ENCODE measurements at regions not wholly inside any gene's neighbourhood (a gene's known extent, or its start where the extent isn't known, plus 50 kb on each side); places are given as distances from the start of the nearest gene placed in this dataset.

GRCh38 chr2:234827096-234827860, 124.5 kb upstream of the SH3BP4 start:
- Histone ChIP-seq H3K4me3 (ENCODE audit: low read depth, low read length, poor library complexity, severe bottlenecking) (no peak overlapping the region), H3K79me2 (ENCODE audit: insufficient read depth, low read length) (no peaks in the 10 kb centered on the region), H3K9me3 (ENCODE audit: low read length) (no peaks in the 10 kb centered on the region), H3K4me1 (ENCODE audit: insufficient read depth, low read length, severe bottlenecking) (no peaks in the 10 kb centered on the region), H2AFZ (ENCODE audit: low read length) (no peak overlapping the region), H4K20me1 (ENCODE audit: insufficient read depth, low read length) (no peaks in the 10 kb centered on the region), H3K4me2 (ENCODE audit: low read length) (no peak overlapping the region), H3K36me3 (ENCODE audit: insufficient read depth, low read length) (no peaks in the 10 kb centered on the region), H3K27me3 (ENCODE audit: insufficient read depth, low read length) (no peaks in the 10 kb centered on the region), H3F3A (ENCODE audit: insufficient read depth, low read length) (no peaks in the 10 kb centered on the region), H3K9me2 (ENCODE audit: low read depth, low read length) (no peaks in the 10 kb centered on the region), H3K27ac (ENCODE audit: low read depth, low read length, poor library complexity, severe bottlenecking) (no peak overlapping the region), H3K9ac (ENCODE audit: low read length) (no peak overlapping the region)
- TF ChIP-seq CTCF (IDR thresholded peaks at IDR 0.05; ENCODE audit: low read length) (no peak), EZH2 (IDR thresholded peaks at IDR 0.05; ENCODE audit: borderline replicate concordance, low read length) (no peak)

GRCh38 chr2:234826681-234827080, 125.1 kb upstream of the SH3BP4 start:
- TF ChIP-seq EZH2 (IDR thresholded peaks at IDR 0.05; ENCODE audit: borderline replicate concordance, low read length) (no peak), CTCF (IDR thresholded peaks at IDR 0.05; ENCODE audit: low read length) (no peak)
- no peak overlapping the region for H3K9ac ChIP-seq (ENCODE audit: low read length)
- H3K79me2 ChIP-seq (ENCODE audit: insufficient read depth, low read length) = no peaks in the 10 kb centered on the region
- H3K4me3 ChIP-seq (ENCODE audit: low read depth, low read length, poor library complexity, severe bottlenecking) = no peak overlapping the region
- no peaks in the 10 kb centered on the region for H3K4me1 ChIP-seq (ENCODE audit: insufficient read depth, low read length, severe bottlenecking)
- no peak overlapping the region for H3K4me2 ChIP-seq (ENCODE audit: low read length)
- H3K36me3 ChIP-seq (ENCODE audit: insufficient read depth, low read length) = no peaks in the 10 kb centered on the region
- no peak overlapping the region for H3K27ac ChIP-seq (ENCODE audit: low read depth, low read length, poor library complexity, severe bottlenecking)
- H3K9me2 ChIP-seq (ENCODE audit: low read depth, low read length) = no peaks in the 10 kb centered on the region
- H3K9me3 ChIP-seq (ENCODE audit: low read length) = no peaks in the 10 kb centered on the region
- no peak overlapping the region for H2AFZ ChIP-seq (ENCODE audit: low read length)
- no peaks in the 10 kb centered on the region for H3K27me3 ChIP-seq (ENCODE audit: insufficient read depth, low read length)
- H3F3A ChIP-seq (ENCODE audit: insufficient read depth, low read length) = no peaks in the 10 kb centered on the region
- H4K20me1 ChIP-seq (ENCODE audit: insufficient read depth, low read length) = no peaks in the 10 kb centered on the region

- Histone ChIP-seq H3K4me2 (ENCODE audit: low read length) (no peak overlapping the region), H3K9ac (ENCODE audit: low read length) (no peak overlapping the region), H3K36me3 (ENCODE audit: insufficient read depth, low read length) (no peaks in the 10 kb centered on the region), H3F3A (ENCODE audit: insufficient read depth, low read length) (no peaks in the 10 kb centered on the region), H2AFZ (ENCODE audit: low read length) (no peak overlapping the region), H3K4me1 (ENCODE audit: insufficient read depth, low read length, severe bottlenecking) (no peaks in the 10 kb centered on the region), H3K4me3 (ENCODE audit: low read depth, low read length, poor library complexity, severe bottlenecking) (no peak overlapping the region), H4K20me1 (ENCODE audit: insufficient read depth, low read length) (no peaks in the 10 kb centered on the region), H3K27ac (ENCODE audit: low read depth, low read length, poor library complexity, severe bottlenecking) (no peak overlapping the region), H3K27me3 (ENCODE audit: insufficient read depth, low read length) (0 out of 2 replicates have a peak, but pooled peaks cover 5% of the 10 kb centered on the region), H3K9me2 (ENCODE audit: low read depth, low read length) (no peaks in the 10 kb centered on the region), H3K79me2 (ENCODE audit: insufficient read depth, low read length) (no peaks in the 10 kb centered on the region), H3K9me3 (ENCODE audit: low read length) (no peaks in the 10 kb centered on the region)
- TF ChIP-seq EZH2 (IDR thresholded peaks at IDR 0.05; ENCODE audit: borderline replicate concordance, low read length) (no peak), CTCF (IDR thresholded peaks at IDR 0.05; ENCODE audit: low read length) (no peak)
These were observed 126.2 kb upstream of the SH3BP4 start for GRCh38 chr2:234825616-234826015.

Measured in OCI-LY1 (cell line).